ENCODE measurements at regions not wholly inside any gene's neighbourhood (a gene's known extent, or its start where the extent isn't known, plus 50 kb on each side); places are given as distances from the start of the nearest gene placed in this dataset.
A peak's percentile ranks its signal among the peaks of the same experiment; 100 is the strongest.

DNA sequence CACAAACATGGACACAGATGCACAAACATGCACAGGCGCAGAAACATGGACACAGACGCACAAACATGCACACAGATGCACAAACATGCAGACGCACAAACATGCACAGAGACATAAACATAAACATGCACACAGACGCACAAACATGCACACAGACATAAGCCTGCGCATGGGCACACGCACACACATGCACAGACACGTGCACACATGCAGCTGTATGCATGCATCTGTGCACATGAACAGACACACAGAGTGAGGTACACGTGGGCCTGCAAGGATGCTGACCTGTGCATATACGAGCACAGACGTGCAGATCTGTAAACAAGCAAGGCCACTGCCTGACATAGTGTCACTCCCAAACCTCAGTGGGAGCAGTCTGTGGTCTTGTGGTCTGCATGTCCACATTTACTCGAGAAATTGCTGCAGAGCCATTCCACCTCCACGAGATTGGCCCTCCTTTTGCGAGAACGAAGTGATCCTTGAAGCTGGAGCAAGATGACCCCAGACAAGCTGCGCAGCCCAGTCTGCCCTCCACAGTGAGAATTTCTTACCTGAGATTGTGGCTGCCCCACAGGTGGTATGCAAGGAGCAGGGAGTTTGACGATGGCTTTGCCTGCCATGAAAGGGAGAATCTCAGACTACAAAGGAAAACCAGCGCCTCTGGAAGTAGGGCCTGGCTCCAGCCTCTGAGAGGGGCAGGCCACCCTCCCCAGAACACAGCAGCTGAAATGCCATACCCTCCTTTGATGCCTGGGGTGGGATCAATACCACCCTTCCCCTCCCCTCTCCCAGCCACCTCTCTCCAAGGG lies 299.9 kb downstream of the BRD1 start:
- H3K27me3 Mint-ChIP-seq (ENCODE audit: insufficient read depth, low read depth, poor library complexity): peaks cover 6% of the 10 kb centered on the region
- no peak overlapping the region for H3K27ac ChIP-seq (ENCODE audit: low read depth)
- H3K79me2 ChIP-seq (replicated peaks; ENCODE audit: insufficient read depth): no peaks in the 10 kb centered on the region
- TF ChIP-seq, protein P1, sequence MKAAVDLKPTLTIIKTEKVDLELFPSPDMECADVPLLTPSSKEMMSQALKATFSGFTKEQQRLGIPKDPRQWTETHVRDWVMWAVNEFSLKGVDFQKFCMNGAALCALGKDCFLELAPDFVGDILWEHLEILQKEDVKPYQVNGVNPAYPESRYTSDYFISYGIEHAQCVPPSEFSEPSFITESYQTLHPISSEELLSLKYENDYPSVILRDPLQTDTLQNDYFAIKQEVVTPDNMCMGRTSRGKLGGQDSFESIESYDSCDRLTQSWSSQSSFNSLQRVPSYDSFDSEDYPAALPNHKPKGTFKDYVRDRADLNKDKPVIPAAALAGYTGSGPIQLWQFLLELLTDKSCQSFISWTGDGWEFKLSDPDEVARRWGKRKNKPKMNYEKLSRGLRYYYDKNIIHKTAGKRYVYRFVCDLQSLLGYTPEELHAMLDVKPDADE (IDR thresholded peaks at IDR 0.05): no peak
- H3K27me3 ChIP-seq (ENCODE audit: insufficient read depth): no peaks in the 10 kb centered on the region
- H3K36me3 Mint-ChIP-seq (ENCODE audit: low read depth): no peaks in the 10 kb centered on the region
- no peaks in the 10 kb centered on the region for H3K4me1 ChIP-seq (ENCODE audit: insufficient read depth)
- no peak overlapping the region for H3K4me3 ChIP-seq
- H3K4me3 Mint-ChIP-seq: no peak overlapping the region
- no peak overlapping the region for H3K4me2 ChIP-seq
- H3K4me1 Mint-ChIP-seq: peaks cover 27% of the 10 kb centered on the region
- no peaks in the 10 kb centered on the region; the same call in 1 of the 3 replicates for H3K9me3 Mint-ChIP-seq
- H4K20me1 ChIP-seq (replicated peaks; ENCODE audit: insufficient read depth): no peaks in the 10 kb centered on the region
- no peak overlapping the region for H2AFZ ChIP-seq
- peak; percentile 60 for ATAC-seq
- no peaks in the 10 kb centered on the region for H3F3A ChIP-seq (replicated peaks; ENCODE audit: low read depth)
- H3K9me2 ChIP-seq (ENCODE audit: insufficient read depth): no peaks in the 10 kb centered on the region
- H3K27ac Mint-ChIP-seq: no peak overlapping the region; the same call in 1 of the 2 replicates
- no peak for DNase-seq (ENCODE audit: low spot score)
- H3K36me3 ChIP-seq (ENCODE audit: insufficient read depth): no peaks in the 10 kb centered on the region; the same call in 1 of the 2 replicates

DNA sequence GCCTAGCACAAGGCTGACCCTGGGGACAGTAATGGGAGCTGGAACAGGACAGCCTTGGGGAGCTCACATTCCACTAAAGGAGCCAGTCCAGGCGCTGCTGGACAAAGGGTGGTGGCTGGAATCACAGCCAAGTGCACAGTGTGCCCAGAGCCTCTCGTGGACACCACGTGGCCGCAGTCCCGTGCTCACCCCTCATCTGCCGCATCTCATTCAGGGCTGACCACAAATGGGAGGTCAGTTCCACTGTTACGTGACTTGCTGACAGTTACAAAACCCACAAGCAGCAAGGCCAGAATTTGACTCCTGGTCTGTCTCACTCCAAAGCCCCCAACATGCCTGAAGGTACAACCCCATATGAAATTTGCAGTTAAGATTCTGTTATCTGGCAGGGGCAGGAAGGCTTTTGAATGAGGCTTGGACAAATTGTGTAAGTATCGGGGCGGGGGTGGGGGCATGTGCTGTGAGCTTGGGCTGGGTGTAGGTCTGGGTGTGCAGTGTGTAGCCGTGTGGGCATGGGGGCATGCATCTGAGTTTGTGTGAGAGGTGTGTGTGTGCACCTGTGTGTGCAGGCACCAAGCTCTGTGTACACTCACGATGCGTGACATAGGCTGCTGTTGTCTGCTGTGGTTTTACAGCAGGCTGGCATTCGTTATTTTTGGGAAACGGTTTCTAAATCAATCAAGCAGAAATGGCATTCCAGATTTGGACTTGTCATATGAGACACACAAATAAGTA lies 301.7 kb downstream of the BRD1 start:
- H4K20me1 ChIP-seq (replicated peaks; ENCODE audit: insufficient read depth): no peaks in the 10 kb centered on the region
- H2AFZ ChIP-seq: no peak overlapping the region
- DNase-seq (ENCODE audit: low spot score): no peak
- Mint-ChIP-seq H3K36me3 (ENCODE audit: low read depth) (no peaks in the 10 kb centered on the region; the same call in 2 of the 3 replicates), H3K4me3 (no peak overlapping the region), H3K4me1 (peaks cover 27% of the 10 kb centered on the region), H3K27me3 (ENCODE audit: insufficient read depth, low read depth, poor library complexity) (peaks cover 6% of the 10 kb centered on the region), H3K27ac (peak overlapping the region; percentile 77; the same call in 1 of the 2 replicates), H3K9me3 (no peaks in the 10 kb centered on the region; the same call in 1 of the 3 replicates)
- no peaks in the 10 kb centered on the region for H3K4me1 ChIP-seq (ENCODE audit: insufficient read depth)
- no peaks in the 10 kb centered on the region for H3K27me3 ChIP-seq (ENCODE audit: insufficient read depth)
- TF ChIP-seq ZNF114 (CRISPR knock-in tag; IDR thresholded peaks at IDR 0.05): no peak
- TF ChIP-seq, protein P1 (IDR thresholded peaks at IDR 0.05): no peak
- TF ChIP-seq CREB1 (CRISPR knock-in tag; IDR thresholded peaks at IDR 0.05; ENCODE audit: low read depth): no peak
- TF ChIP-seq EZH2 (IDR thresholded peaks at IDR 0.05; ENCODE audit: low read depth, unreplicated experiment): no peak
- no peak for TF ChIP-seq POLR2AphosphoS5 (IDR thresholded peaks at IDR 0.05; ENCODE audit: low read depth)
- TF ChIP-seq ZNF331 (CRISPR knock-in tag; IDR thresholded peaks at IDR 0.05; ENCODE audit: low read depth): no peak
- no peak for TF ChIP-seq NANOG (IDR thresholded peaks at IDR 0.05; ENCODE audit: borderline replicate concordance)
- no peak for TF ChIP-seq JUNB (IDR thresholded peaks at IDR 0.05; ENCODE audit: unreplicated experiment)
- TF ChIP-seq, protein P2, sequence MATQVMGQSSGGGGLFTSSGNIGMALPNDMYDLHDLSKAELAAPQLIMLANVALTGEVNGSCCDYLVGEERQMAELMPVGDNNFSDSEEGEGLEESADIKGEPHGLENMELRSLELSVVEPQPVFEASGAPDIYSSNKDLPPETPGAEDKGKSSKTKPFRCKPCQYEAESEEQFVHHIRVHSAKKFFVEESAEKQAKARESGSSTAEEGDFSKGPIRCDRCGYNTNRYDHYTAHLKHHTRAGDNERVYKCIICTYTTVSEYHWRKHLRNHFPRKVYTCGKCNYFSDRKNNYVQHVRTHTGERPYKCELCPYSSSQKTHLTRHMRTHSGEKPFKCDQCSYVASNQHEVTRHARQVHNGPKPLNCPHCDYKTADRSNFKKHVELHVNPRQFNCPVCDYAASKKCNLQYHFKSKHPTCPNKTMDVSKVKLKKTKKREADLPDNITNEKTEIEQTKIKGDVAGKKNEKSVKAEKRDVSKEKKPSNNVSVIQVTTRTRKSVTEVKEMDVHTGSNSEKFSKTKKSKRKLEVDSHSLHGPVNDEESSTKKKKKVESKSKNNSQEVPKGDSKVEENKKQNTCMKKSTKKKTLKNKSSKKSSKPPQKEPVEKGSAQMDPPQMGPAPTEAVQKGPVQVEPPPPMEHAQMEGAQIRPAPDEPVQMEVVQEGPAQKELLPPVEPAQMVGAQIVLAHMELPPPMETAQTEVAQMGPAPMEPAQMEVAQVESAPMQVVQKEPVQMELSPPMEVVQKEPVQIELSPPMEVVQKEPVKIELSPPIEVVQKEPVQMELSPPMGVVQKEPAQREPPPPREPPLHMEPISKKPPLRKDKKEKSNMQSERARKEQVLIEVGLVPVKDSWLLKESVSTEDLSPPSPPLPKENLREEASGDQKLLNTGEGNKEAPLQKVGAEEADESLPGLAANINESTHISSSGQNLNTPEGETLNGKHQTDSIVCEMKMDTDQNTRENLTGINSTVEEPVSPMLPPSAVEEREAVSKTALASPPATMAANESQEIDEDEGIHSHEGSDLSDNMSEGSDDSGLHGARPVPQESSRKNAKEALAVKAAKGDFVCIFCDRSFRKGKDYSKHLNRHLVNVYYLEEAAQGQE (IDR thresholded peaks at IDR 0.05; ENCODE audit: unreplicated experiment): no peak
- TF ChIP-seq, protein P3, sequence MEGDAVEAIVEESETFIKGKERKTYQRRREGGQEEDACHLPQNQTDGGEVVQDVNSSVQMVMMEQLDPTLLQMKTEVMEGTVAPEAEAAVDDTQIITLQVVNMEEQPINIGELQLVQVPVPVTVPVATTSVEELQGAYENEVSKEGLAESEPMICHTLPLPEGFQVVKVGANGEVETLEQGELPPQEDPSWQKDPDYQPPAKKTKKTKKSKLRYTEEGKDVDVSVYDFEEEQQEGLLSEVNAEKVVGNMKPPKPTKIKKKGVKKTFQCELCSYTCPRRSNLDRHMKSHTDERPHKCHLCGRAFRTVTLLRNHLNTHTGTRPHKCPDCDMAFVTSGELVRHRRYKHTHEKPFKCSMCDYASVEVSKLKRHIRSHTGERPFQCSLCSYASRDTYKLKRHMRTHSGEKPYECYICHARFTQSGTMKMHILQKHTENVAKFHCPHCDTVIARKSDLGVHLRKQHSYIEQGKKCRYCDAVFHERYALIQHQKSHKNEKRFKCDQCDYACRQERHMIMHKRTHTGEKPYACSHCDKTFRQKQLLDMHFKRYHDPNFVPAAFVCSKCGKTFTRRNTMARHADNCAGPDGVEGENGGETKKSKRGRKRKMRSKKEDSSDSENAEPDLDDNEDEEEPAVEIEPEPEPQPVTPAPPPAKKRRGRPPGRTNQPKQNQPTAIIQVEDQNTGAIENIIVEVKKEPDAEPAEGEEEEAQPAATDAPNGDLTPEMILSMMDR (conservative IDR thresholded peaks at IDR 0.05; ENCODE audit: low read depth in 2 of 2): no peak
- TF ChIP-seq STAT1 (IDR thresholded peaks at IDR 0.05; ENCODE audit: unreplicated experiment): no peak
- no peak overlapping the region for H3K27ac ChIP-seq (ENCODE audit: low read depth)
- no peaks in the 10 kb centered on the region; the same call in 1 of the 2 replicates for H3K36me3 ChIP-seq (ENCODE audit: insufficient read depth)
- no peak for ATAC-seq
- no peaks in the 10 kb centered on the region for H3K9me2 ChIP-seq (ENCODE audit: insufficient read depth)
- no peak overlapping the region for H3K4me2 ChIP-seq
- H3K79me2 ChIP-seq (replicated peaks; ENCODE audit: insufficient read depth): no peaks in the 10 kb centered on the region
- H3K4me3 ChIP-seq: no peak overlapping the region
- no peaks in the 10 kb centered on the region for H3F3A ChIP-seq (replicated peaks; ENCODE audit: low read depth)

Data from GM23338 (cell line).